Type B pancreatic cell (in vitro differentiated cells): ENCODE measurements at regions not wholly inside any gene's neighbourhood (a gene's known extent, or its start where the extent isn't known, plus 50 kb on each side); places are given as distances from the start of the nearest gene placed in this dataset.
"Not testable (repeated sequence)": the region's sequence is repeated elsewhere in the genome, so short reads cannot be mapped to it uniquely, and the experiment has no call there.

ENCODE experiments used
- DNase-seq: peaks from one replicate; pipeline ENCODE4 v3.0.0; 2021; ENCODE audit warnings: mixed read lengths; ENCODE audit not compliant: unreplicated experiment; ENCODE audit errors: extremely low spot score
- H3K27ac Mint-ChIP-seq: 2 replicates; pipeline ENCODE4 v1.8.0; 2021; ENCODE audit warnings: mild to moderate bottlenecking, mixed read lengths
- H3K27me3 Mint-ChIP-seq: 2 replicates; pipeline ENCODE4 v1.8.0; 2021; ENCODE audit warnings: mixed read lengths
- H3K36me3 Mint-ChIP-seq: 2 replicates; pipeline ENCODE4 v1.8.0; 2021; ENCODE audit warnings: mixed read lengths
- H3K4me1 Mint-ChIP-seq: one replicate; pipeline ENCODE4 v1.8.0; 2021; ENCODE audit warnings: mixed read lengths; ENCODE audit not compliant: unreplicated experiment
- H3K4me3 Mint-ChIP-seq: 2 replicates; pipeline ENCODE4 v1.8.0; 2021; ENCODE audit warnings: mild to moderate bottlenecking, mixed read lengths
- H3K9me3 Mint-ChIP-seq: 2 replicates; pipeline ENCODE4 v1.8.0; 2021; ENCODE audit warnings: mixed read lengths
- TF ChIP-seq, protein P1 (sequence below): fragments of 200-600 bp; sonication (generic); conservative IDR thresholded peaks from 2 replicates; pipeline ENCODE4 v1.5.0; 2021; ENCODE audit warnings: antibody characterized with exemption, mild to moderate bottlenecking

DNA sequence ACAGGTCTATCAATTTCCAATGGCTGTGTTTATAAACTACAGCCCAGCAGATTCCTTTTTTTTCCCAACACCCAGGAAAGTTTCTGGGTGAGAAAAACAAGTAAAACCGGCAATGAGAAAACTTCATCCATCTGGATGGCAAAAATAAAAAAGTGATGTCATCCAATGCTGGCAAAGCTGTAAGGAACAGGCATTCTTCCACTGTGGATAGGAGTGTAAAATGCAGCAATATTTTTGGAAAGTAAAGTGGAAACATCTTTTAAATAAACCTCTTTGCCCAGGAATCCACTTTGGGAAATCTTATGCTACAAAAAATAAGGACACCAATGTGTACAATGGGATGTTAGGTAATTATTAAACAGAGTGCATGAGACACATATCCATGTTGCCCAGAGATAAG is 102.1 kb upstream of the NT5E start:
- Mint-ChIP-seq H3K36me3 (no peaks in the 10 kb centered on the region), H3K27ac (no peak overlapping the region), H3K9me3 (peaks cover 4% of the 10 kb centered on the region), H3K4me1 (no peaks in the 10 kb centered on the region), H3K4me3 (no peak overlapping the region), H3K27me3 (no peaks in the 10 kb centered on the region)
- TF ChIP-seq, protein P1, sequence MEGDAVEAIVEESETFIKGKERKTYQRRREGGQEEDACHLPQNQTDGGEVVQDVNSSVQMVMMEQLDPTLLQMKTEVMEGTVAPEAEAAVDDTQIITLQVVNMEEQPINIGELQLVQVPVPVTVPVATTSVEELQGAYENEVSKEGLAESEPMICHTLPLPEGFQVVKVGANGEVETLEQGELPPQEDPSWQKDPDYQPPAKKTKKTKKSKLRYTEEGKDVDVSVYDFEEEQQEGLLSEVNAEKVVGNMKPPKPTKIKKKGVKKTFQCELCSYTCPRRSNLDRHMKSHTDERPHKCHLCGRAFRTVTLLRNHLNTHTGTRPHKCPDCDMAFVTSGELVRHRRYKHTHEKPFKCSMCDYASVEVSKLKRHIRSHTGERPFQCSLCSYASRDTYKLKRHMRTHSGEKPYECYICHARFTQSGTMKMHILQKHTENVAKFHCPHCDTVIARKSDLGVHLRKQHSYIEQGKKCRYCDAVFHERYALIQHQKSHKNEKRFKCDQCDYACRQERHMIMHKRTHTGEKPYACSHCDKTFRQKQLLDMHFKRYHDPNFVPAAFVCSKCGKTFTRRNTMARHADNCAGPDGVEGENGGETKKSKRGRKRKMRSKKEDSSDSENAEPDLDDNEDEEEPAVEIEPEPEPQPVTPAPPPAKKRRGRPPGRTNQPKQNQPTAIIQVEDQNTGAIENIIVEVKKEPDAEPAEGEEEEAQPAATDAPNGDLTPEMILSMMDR = no peak
- no peak for DNase-seq

DNA sequence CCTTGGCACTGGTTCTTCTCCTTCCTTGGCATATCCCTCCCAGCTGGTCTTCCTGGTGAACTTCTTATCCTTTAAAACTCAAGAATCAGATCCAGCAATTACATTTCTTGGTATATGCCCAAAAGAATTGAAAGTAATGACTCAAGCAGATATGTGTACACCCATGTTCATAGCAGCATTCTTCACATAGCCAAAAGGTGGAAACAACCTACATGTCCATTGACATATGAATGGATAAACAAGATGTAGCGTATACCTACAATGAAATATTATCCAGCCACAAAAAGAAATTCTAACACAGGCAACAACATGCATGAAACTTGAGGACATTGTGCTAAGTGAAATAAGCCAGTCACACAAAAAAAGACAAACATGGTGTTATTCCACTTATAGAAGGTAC is 103.7 kb upstream of the NT5E start:
- TF ChIP-seq, protein P1 = no peak
- no peaks in the 10 kb centered on the region for H3K36me3 Mint-ChIP-seq
- no peak for DNase-seq
- H3K27me3 Mint-ChIP-seq = no peaks in the 10 kb centered on the region
- H3K9me3 Mint-ChIP-seq = peaks cover 4% of the 10 kb centered on the region
- H3K4me3 Mint-ChIP-seq = peak overlapping the region; percentile 52
- peak overlapping the region; percentile 97 for H3K27ac Mint-ChIP-seq
- no peaks in the 10 kb centered on the region for H3K4me1 Mint-ChIP-seq

DNA sequence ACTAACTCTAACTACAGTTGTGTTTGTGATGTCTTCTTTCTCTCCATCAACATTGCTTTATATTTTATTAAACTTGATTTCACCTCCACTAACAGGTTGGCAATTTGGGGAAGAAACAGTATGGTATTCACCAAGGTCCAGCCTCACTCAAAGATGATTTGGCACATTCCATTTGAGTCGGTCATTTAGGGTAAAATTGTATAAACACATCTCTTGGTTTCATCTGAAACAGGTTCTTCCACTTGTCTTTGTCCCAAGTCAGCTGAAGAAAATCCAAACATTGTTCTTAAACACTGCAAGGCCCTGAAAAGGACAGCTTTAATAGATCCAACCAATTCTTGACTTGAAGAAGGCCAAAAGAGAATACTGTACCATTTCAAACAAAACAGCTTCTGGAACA is 104.9 kb upstream of the NT5E start:
- H3K27me3 Mint-ChIP-seq = no peaks in the 10 kb centered on the region
- no peaks in the 10 kb centered on the region for H3K4me1 Mint-ChIP-seq
- peak overlapping the region; percentile 64 for H3K4me3 Mint-ChIP-seq
- H3K36me3 Mint-ChIP-seq = no peaks in the 10 kb centered on the region
- H3K27ac Mint-ChIP-seq = peak overlapping the region; percentile 97
- TF ChIP-seq, protein P1 = no peak
- H3K9me3 Mint-ChIP-seq = peaks cover 4% of the 10 kb centered on the region
- DNase-seq = no peak

DNA sequence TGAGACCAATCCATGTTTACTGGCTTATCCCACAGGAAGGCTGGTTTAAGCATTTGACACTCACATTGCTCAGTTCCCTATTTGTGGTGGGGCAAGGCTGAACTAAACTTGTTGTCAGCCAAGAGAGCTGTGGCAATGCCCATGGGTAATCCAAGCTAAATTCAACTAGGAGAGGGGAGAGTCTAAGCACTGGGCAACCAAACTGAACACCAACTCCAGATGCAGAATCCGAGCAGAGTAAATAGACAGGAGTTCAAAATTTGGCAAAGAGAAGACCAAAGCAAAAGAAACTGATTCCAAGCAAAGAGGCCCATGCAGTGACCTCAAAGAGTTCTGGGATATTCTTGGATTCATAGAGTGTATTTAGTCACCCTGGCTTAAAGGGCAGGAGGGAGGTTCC is 106.5 kb upstream of the NT5E start:
- H3K27ac Mint-ChIP-seq = peak overlapping the region; percentile 70
- DNase-seq = no peak
- H3K4me3 Mint-ChIP-seq = no peak overlapping the region
- H3K36me3 Mint-ChIP-seq = no peaks in the 10 kb centered on the region
- TF ChIP-seq, protein P1 = no peak
- peaks cover 4% of the 10 kb centered on the region for H3K9me3 Mint-ChIP-seq
- H3K4me1 Mint-ChIP-seq = no peaks in the 10 kb centered on the region
- no peaks in the 10 kb centered on the region for H3K27me3 Mint-ChIP-seq

DNA sequence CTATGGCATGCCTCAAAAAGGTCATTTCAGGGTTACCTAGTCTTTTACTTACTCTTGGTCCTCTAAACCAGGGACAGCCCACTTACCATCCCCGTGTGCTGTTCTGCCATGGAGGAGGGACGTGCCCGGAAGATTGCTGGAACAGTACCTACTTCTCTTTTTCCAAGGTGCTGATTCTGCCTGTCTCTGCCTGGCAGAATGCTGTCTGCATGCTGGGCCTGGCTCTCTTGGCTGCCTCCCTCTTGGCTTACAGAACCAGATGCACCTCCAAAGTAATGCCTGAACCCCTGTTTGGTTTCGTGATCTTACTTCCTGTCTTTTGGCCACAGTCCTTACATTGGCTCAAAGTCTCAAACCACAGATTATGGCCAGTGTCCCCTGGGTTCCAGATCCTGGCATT is 120.7 kb upstream of the NT5E start:
- Mint-ChIP-seq H3K27me3 (peaks cover 21% of the 10 kb centered on the region), H3K36me3 (no peaks in the 10 kb centered on the region), H3K4me3 (no peak overlapping the region), H3K9me3 (no peaks in the 10 kb centered on the region), H3K4me1 (no peaks in the 10 kb centered on the region), H3K27ac (no peak overlapping the region)
- DNase-seq = no peak
- TF ChIP-seq, protein P1 = no peak

DNA sequence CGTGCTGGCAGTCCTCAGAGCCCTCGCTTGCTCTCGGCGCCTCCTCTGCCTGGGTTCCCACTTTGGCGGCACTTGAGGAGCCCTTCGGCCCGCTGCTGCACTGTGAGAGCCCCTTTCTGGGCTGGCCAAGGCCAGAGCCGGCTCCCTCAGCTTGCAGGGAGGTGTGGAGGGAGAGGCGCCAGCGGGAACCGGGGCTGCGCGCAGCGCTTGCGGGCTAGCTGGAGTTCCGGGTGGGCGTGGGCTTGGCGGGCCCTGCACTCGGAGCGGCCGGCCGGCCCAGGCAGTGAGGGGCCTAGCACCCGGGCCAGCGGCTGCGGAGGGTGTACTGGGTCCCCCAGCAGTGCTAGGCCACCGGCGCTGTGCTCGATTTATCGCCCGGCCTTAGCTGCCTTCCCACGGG is 124.1 kb upstream of the NT5E start:
- peaks cover 34% of the 10 kb centered on the region for H3K27me3 Mint-ChIP-seq
- DNase-seq, H3K9me3 Mint-ChIP-seq, H3K4me3 Mint-ChIP-seq, H3K27ac Mint-ChIP-seq, H3K36me3 Mint-ChIP-seq, H3K4me1 Mint-ChIP-seq: not testable (repeated sequence)
